ENCODE measurements at regions not wholly inside any gene's neighbourhood (a gene's known extent, or its start where the extent isn't known, plus 50 kb on each side); places are given as distances from the start of the nearest gene placed in this dataset.

GRCh38 chr5:54887663-54888062 lies 97.7 kb downstream of the ESM1 start:
- H3K27ac ChIP-seq (ENCODE audit: low read depth, low read length) = no peak overlapping the region
- 87 to 97% (median 92%) methylated on average over 1 of the region's 1 CpG for WGBS, 3 donors

- H3K27ac ChIP-seq (ENCODE audit: low read depth, low read length) = no peak overlapping the region
- 89 to 92% (median 91%) methylated on average over 1 of the region's 1 CpG for WGBS, 3 donors
These were observed 98.5 kb downstream of the ESM1 start for GRCh38 chr5:54886866-54887265.

- WGBS, 3 donors = 95 to 98% (median 97%) methylated on average over 3 of the region's 3 CpGs
- no peak overlapping the region for H3K27ac ChIP-seq (ENCODE audit: low read depth, low read length)
These were observed 99.8 kb downstream of the ESM1 start for GRCh38 chr5:54885636-54886035.

- 23 to 39% (median 37%) methylated on average over 16 to 18 of the region's 18 CpGs for WGBS, 3 donors
- no peak overlapping the region for H3K27ac ChIP-seq (ENCODE audit: low read depth, low read length)
These were observed 101.2 kb downstream of the ESM1 start for GRCh38 chr5:54884195-54884536.

- H3K27ac ChIP-seq (ENCODE audit: low read depth, low read length) = no peak overlapping the region
- WGBS, 3 donors = 3 to 5% (median 3%) methylated on average over 46 to 75 of the region's 75 CpGs
These were observed 101.8 kb downstream of the ESM1 start for GRCh38 chr5:54883374-54884194.

- 78 to 84% (median 82%) methylated on average over 8 of the region's 8 CpGs for WGBS, 3 donors
- no peak overlapping the region for H3K27ac ChIP-seq (ENCODE audit: low read depth, low read length)
These were observed 102.6 kb downstream of the ESM1 start for GRCh38 chr5:54882841-54883240.

GRCh38 chr5:54882101-54882500 lies 103.3 kb downstream of the ESM1 start:
- WGBS, 3 donors = 72 to 88% (median 86%) methylated on average over 4 of the region's 4 CpGs
- H3K27ac ChIP-seq (ENCODE audit: low read depth, low read length) = no peak overlapping the region

GRCh38 chr5:54881286-54882005 lies 103.9 kb downstream of the ESM1 start:
- 74 to 90% (median 84%) methylated on average over 5 of the region's 5 CpGs for WGBS, 3 donors
- no peak overlapping the region for H3K27ac ChIP-seq (ENCODE audit: low read depth, low read length)

- no peak overlapping the region for H3K27ac ChIP-seq (ENCODE audit: low read depth, low read length)
- 68 to 95% (median 88%) methylated on average over 2 of the region's 2 CpGs for WGBS, 3 donors
These were observed 108.4 kb downstream of the ESM1 start for GRCh38 chr5:54876976-54877375.

- H3K27ac ChIP-seq (ENCODE audit: low read depth, low read length) = no peak overlapping the region
- WGBS, 3 donors = 26 to 91% (median 75%) methylated on average over 6 of the region's 6 CpGs
These were observed 108.8 kb downstream of the ESM1 start for GRCh38 chr5:54876556-54876955.

GRCh38 chr5:54874337-54875021 lies 110.9 kb downstream of the ESM1 start:
- no peak overlapping the region for H3K27ac ChIP-seq (ENCODE audit: low read depth, low read length)
- WGBS, 3 donors = 11 to 14% (median 11%) methylated on average over 7 of the region's 7 CpGs

- WGBS, 3 donors = 66 to 76% (median 75%) methylated on average over 2 of the region's 2 CpGs
- H3K27ac ChIP-seq (ENCODE audit: low read depth, low read length) = no peak overlapping the region
These were observed 111.7 kb downstream of the ESM1 start for GRCh38 chr5:54873691-54874090.

GRCh38 chr5:54872810-54873209 lies 112.6 kb downstream of the ESM1 start:
- WGBS, 3 donors = 86 to 95% (median 94%) methylated on average over 1 of the region's 1 CpG
- no peak overlapping the region for H3K27ac ChIP-seq (ENCODE audit: low read depth, low read length)

- H3K27ac ChIP-seq (ENCODE audit: low read depth, low read length) = no peak overlapping the region
- 78 to 91% (median 90%) methylated on average over 3 of the region's 3 CpGs for WGBS, 3 donors
These were observed 115.1 kb downstream of the ESM1 start for GRCh38 chr5:54870271-54870670.

- WGBS, 3 donors = 74 to 100% (median 95%) methylated on average over 1 of the region's 1 CpG
- H3K27ac ChIP-seq (ENCODE audit: low read depth, low read length) = no peak overlapping the region
These were observed 115.7 kb downstream of the ESM1 start for GRCh38 chr5:54869691-54870090.

- WGBS, 3 donors = 82 to 87% (median 84%) methylated on average over 12 of the region's 12 CpGs
These were observed 116.6 kb downstream of the ESM1 start for GRCh38 chr5:54868511-54869483.

GRCh38 chr5:54867310-54867944 lies 118.0 kb downstream of the ESM1 start:
- no peak overlapping the region for H3K27ac ChIP-seq (ENCODE audit: low read depth, low read length)
- WGBS, 3 donors = 20 to 25% (median 25%) methylated on average over 7 of the region's 7 CpGs

More at GRCh38 chr5:54868511-54869483, 116.6 kb downstream of the ESM1 start:
- no peak overlapping the region for H3K27ac ChIP-seq (ENCODE audit: low read depth, low read length)
